HCT116 (cell line): ENCODE measurements at regions not wholly inside any gene's neighbourhood (a gene's known extent, or its start where the extent isn't known, plus 50 kb on each side); places are given as distances from the start of the nearest gene placed in this dataset.

Experiments used
- ATAC-seq: fragments of 200-7000 bp; cut with Tn5 transposase; 2 replicates; pipeline ENCODE4 v1.9.1; 2020; ENCODE audit warnings: mild to moderate bottlenecking, moderate library complexity
- BruUV-seq: library from RNA; stranded (reverse); fragments of 400-500 nt; replicated peaks from 2 replicates; lab custom pipeline; 2021; lab: Mats Ljungman, UMichigan
- CTCF ChIA-PET: fragments of 300-600 bp; sonication (Branson Sonifier 250); formaldehyde crosslinking; loops from one replicate; lab custom pipeline; 2021; ENCODE audit warnings: antibody characterized with exemption; lab: Charles Lee
- POLR2A ChIA-PET: fragments of 300-600, 350-600 bp; sonication (Branson Sonifier 250); formaldehyde crosslinking; loops from one replicate; lab custom pipeline; 2021; ENCODE audit warnings: antibody characterized with exemption; lab: Charles Lee
- RAD21 ChIA-PET, 2 experiments: fragments of 300-600 bp; sonication (Branson Sonifier 250); formaldehyde crosslinking; loops; one replicate each; lab custom pipeline; 2023; ENCODE audit warnings: low total read pairs in 2 of 2; ENCODE audit not compliant: uncharacterized antibody in 2 of 2, unreplicated experiment in 2 of 2, low non-redundant PET in 1 of 2; lab: Charles Lee
- DNase-seq: peaks from one replicate; pipeline ENCODE4 v3.0.0-alpha.2; 2010; ENCODE audit warnings: low read depth, low spot score
- H2AFZ ChIP-seq: fragments of 200-600 bp; shearing (Covaris generic), sonication (generic); 2 replicates; pipeline ENCODE4 v1.6.1; 2017; ENCODE audit warnings: low read depth, mixed run types, mixed read lengths, antibody characterized with exemption, low read length; ENCODE audit not compliant: poor library complexity, severe bottlenecking
- H3K27ac ChIP-seq: 2 replicates; pipeline ENCODE4 v1.5.1; 2012; ENCODE audit warnings: low read depth, low read length
- H3K27me3 ChIP-seq: fragments of 200-600 bp; sonication (generic); 2 replicates; pipeline ENCODE4 v1.6.1; 2016; ENCODE audit warnings: mixed run types, low read length, mixed read lengths; ENCODE audit not compliant: insufficient read depth
- H3K36me3 ChIP-seq, 2 experiments: fragments of 200-500 bp in 1 of 2; fragments of 200-600 bp in 1 of 2; sonication (Bioruptor generic) in 1 of 2; sonication (generic) in 1 of 2; 2 replicates each; pipeline versions ENCODE4 v1.5.1 to v1.6.1; 2014 to 2016; ENCODE audit warnings: low read length in 2 of 2, inconsistent platforms in 1 of 2, mixed read lengths in 1 of 2, mixed run types in 1 of 2; ENCODE audit not compliant: insufficient read depth in 2 of 2, control insufficient read depth in 1 of 2
- H3K4me1 ChIP-seq, 2 experiments: fragments of 200-600 bp in 1 of 2; sonication (generic) in 1 of 2; 2 replicates each; pipeline versions ENCODE4 v1.5.1 to v1.6.1; 2012 to 2017; ENCODE audit warnings: low read length in 2 of 2, inconsistent platforms in 1 of 2, mild to moderate bottlenecking in 1 of 2, mixed read lengths in 1 of 2, mixed run types in 1 of 2, moderate library complexity in 1 of 2; ENCODE audit not compliant: insufficient read depth in 2 of 2, control insufficient read depth in 1 of 2
- H3K4me2 ChIP-seq: fragments of 200-600 bp; sonication (generic); 2 replicates; pipeline ENCODE4 v1.6.1; 2017; ENCODE audit warnings: mixed run types, low read length, mixed read lengths
- H3K4me3 ChIP-seq, 2 experiments: fragments of 200-600 bp in 1 of 2; sonication (generic) in 1 of 2; replicated peaks in 1 of 2; 2 replicates each; pipeline ENCODE4 v1.5.1; 2011 to 2016; ENCODE audit warnings: low read length in 2 of 2, control low read depth in 1 of 2, low read depth in 1 of 2, mild to moderate bottlenecking in 1 of 2, mixed read lengths in 1 of 2, mixed run types in 1 of 2
- H3K79me2 ChIP-seq: fragments of 200-600 bp; sonication (generic); 2 replicates; pipeline ENCODE4 v1.6.1; 2017; ENCODE audit warnings: mild to moderate bottlenecking, mixed run types, low read length, moderate library complexity, mixed read lengths; ENCODE audit not compliant: insufficient read depth
- H3K9ac ChIP-seq: fragments of 200-600 bp; sonication (generic); 2 replicates; pipeline ENCODE4 v1.6.1; 2016; ENCODE audit warnings: low read length, mixed read lengths
- H3K9me2 ChIP-seq: fragments of 200-600 bp; sonication (generic), shearing (Covaris generic); 2 replicates; pipeline ENCODE4 v1.6.1; 2017; ENCODE audit warnings: mixed run types, mild to moderate bottlenecking, moderate library complexity; ENCODE audit not compliant: insufficient read depth
- H3K9me3 ChIP-seq, 2 experiments: fragments of 200-500 bp in 1 of 2; fragments of 200-600 bp in 1 of 2; sonication (Bioruptor generic) in 1 of 2; sonication (generic) in 1 of 2; 2 replicates each; pipeline ENCODE4 v1.6.1; 2014 to 2017; ENCODE audit warnings: low read length in 2 of 2, mixed read lengths in 2 of 2, inconsistent platforms in 1 of 2, low read depth in 1 of 2, mild to moderate bottlenecking in 1 of 2, mixed run types in 1 of 2, moderate library complexity in 1 of 2; ENCODE audit not compliant: control insufficient read depth in 1 of 2, insufficient read depth in 1 of 2
- H4K20me1 ChIP-seq: fragments of 200-600 bp; sonication (generic), shearing (Covaris generic); 2 replicates; pipeline ENCODE4 v1.6.1; 2017; ENCODE audit warnings: mixed run types, mild to moderate bottlenecking, moderate library complexity; ENCODE audit not compliant: insufficient read depth
- CBX3 ChIP-seq: IDR thresholded peaks from 2 replicates; pipeline ENCODE4 v1.6.1; 2012; ENCODE audit warnings: low read depth
- CEBPB ChIP-seq: IDR thresholded peaks from 2 replicates; pipeline ENCODE4 v1.6.1; 2012; ENCODE audit warnings: low read depth
- CTCF ChIP-seq, 3 experiments: fragments of 200-600 bp in 1 of 3; sonication (generic) in 1 of 3; IDR thresholded peaks in 2 of 3; conservative IDR thresholded peaks in 1 of 3; 2 replicates each; pipeline ENCODE4 v1.5.1; 2012 to 2017; ENCODE audit warnings: low read depth in 2 of 3, low read length in 2 of 3, antibody characterized with exemption in 1 of 3, borderline replicate concordance in 1 of 3, control low read depth in 1 of 3, mild to moderate bottlenecking in 1 of 3, mixed read lengths in 1 of 3, mixed run types in 1 of 3, moderate library complexity in 1 of 3; ENCODE audit not compliant: insufficient read depth in 1 of 3
- ELF1 ChIP-seq: IDR thresholded peaks from 2 replicates; pipeline ENCODE4 v1.6.1; 2012; ENCODE audit warnings: low read depth, borderline replicate concordance
- JUND ChIP-seq: IDR thresholded peaks from 2 replicates; pipeline ENCODE4 v1.6.1; 2012
- MAX ChIP-seq: IDR thresholded peaks from 2 replicates; pipeline ENCODE4 v1.6.1; 2012
- POLR2A ChIP-seq: IDR thresholded peaks from 2 replicates; pipeline ENCODE4 v1.7.0; 2011; ENCODE audit warnings: borderline replicate concordance; ENCODE audit not compliant: insufficient read depth, insufficient read length; ENCODE audit errors: extremely low read depth
- POLR2AphosphoS5 ChIP-seq: IDR thresholded peaks from 2 replicates; pipeline ENCODE4 v1.6.1; 2011; ENCODE audit warnings: mild to moderate bottlenecking, low read depth, low read length, moderate library complexity
- SP1 ChIP-seq: IDR thresholded peaks from 2 replicates; pipeline ENCODE4 v1.6.1; 2012; ENCODE audit warnings: low read depth
- SRF ChIP-seq: IDR thresholded peaks from 2 replicates; pipeline ENCODE4 v1.6.1; 2012; ENCODE audit warnings: low read depth
- TCF7L2 ChIP-seq: IDR thresholded peaks from 2 replicates; pipeline ENCODE4 v1.7.0; 2011; ENCODE audit warnings: borderline replicate concordance, inconsistent platforms; ENCODE audit not compliant: insufficient read depth, insufficient read length; ENCODE audit errors: extremely low read depth
- YY1 ChIP-seq: IDR thresholded peaks from 2 replicates; pipeline ENCODE4 v1.6.1; 2011; ENCODE audit warnings: low read length, low read depth, moderate library complexity, mild to moderate bottlenecking; ENCODE audit not compliant: insufficient replicate concordance; ENCODE audit errors: extremely low read depth
- ZFX ChIP-seq: fragments of 450-650 bp; IDR thresholded peaks from 2 replicates; pipeline ENCODE4 v1.6.1; 2017
- intact Hi-C: fragments of 100-400 bp; cut with micrococcal nuclease; formaldehyde crosslinking; loops from 2 replicates; pipeline ENCODE4 v1.10.0; 2022
- TF ChIP-seq, protein P1 (sequence below): IDR thresholded peaks from 2 replicates; pipeline ENCODE4 v1.6.1; 2012

GRCh38 chr21:38720074-38720473, 85.7 kb upstream of the ETS2 start:
- Histone ChIP-seq H3K4me2 (no peak overlapping the region), H3K27ac (no peak overlapping the region), H3K36me3 (no peaks in the 10 kb centered on the region), H3K27me3 (no peaks in the 10 kb centered on the region), H3K79me2 (no peaks in the 10 kb centered on the region), H3K9ac (no peak overlapping the region), H3K4me3 (no peak overlapping the region), H4K20me1 (no peaks in the 10 kb centered on the region), H2AFZ (no peak overlapping the region), H3K9me3 (peaks cover 2% of the 10 kb centered on the region in 2 experiments; a peak in 1 of 4 replicates), H3K9me2 (no peaks in the 10 kb centered on the region), H3K4me1 (no peaks in the 10 kb centered on the region)
- intact Hi-C loops: no loop called here
- CTCF ChIA-PET: no interaction called here
- no peak for TF ChIP-seq ZFX
- TF ChIP-seq POLR2A: no peak
- no peak for TF ChIP-seq CEBPB
- no peak for TF ChIP-seq POLR2AphosphoS5
- TF ChIP-seq CBX3: no peak
- TF ChIP-seq SRF: no peak
- no peak for TF ChIP-seq MAX
- TF ChIP-seq TCF7L2: no peak
- TF ChIP-seq SP1: no peak
- TF ChIP-seq JUND: no peak
- no peak for TF ChIP-seq CTCF (IDR thresholded peaks at IDR 0.05 in 2 of 3, conservative IDR thresholded peaks at IDR 0.05 in 1 of 3; ENCODE audit: borderline replicate concordance in 1 of 3, insufficient read depth in 1 of 3, low read depth in 2 of 3, low read length in 2 of 3)
- TF ChIP-seq ELF1: no peak
- no peak for TF ChIP-seq YY1
- TF ChIP-seq, protein P1, sequence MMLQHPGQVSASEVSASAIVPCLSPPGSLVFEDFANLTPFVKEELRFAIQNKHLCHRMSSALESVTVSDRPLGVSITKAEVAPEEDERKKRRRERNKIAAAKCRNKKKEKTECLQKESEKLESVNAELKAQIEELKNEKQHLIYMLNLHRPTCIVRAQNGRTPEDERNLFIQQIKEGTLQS: no peak
- ATAC-seq (no peak), DNase-seq (no peak)
- BruUV-seq: no TSS peak
- POLR2A ChIA-PET: no interaction called here
- RAD21 ChIA-PET: no interaction called here
